Retinal pigment epithelial cell (primary cell): ENCODE measurements at regions not wholly inside any gene's neighbourhood (a gene's known extent, or its start where the extent isn't known, plus 50 kb on each side); places are given as distances from the start of the nearest gene placed in this dataset.
"Not testable (repeated sequence)": the region's sequence is repeated elsewhere in the genome, so short reads cannot be mapped to it uniquely, and the experiment has no call there.

Experiments used
- DNase-seq: peaks from one replicate; pipeline ENCODE4 v3.0.0-alpha.2; 2010; ENCODE audit warnings: low read depth
- H3K4me3 ChIP-seq: 2 replicates; pipeline ENCODE4 v1.5.1; 2011; ENCODE audit warnings: mild to moderate bottlenecking, low read length, control low read depth, moderate library complexity
- CTCF ChIP-seq: conservative IDR thresholded peaks from 2 replicates; pipeline ENCODE4 v1.5.1; 2011; ENCODE audit warnings: low read depth, low read length, control low read depth, inconsistent platforms

- no peak for TF ChIP-seq CTCF
- DNase-seq: no peak
- no peak overlapping the region for H3K4me3 ChIP-seq
Observed at GRCh38 chr10:61039868-61040267, 95.9 kb upstream of the RHOBTB1 start.

- DNase-seq, H3K4me3 ChIP-seq: not testable (repeated sequence)
Observed at GRCh38 chr10:61037261-61037830, 93.4 kb upstream of the RHOBTB1 start.

GRCh38 chr10:61036148-61036547, 92.2 kb upstream of the RHOBTB1 start:
- H3K4me3 ChIP-seq, DNase-seq: not testable (repeated sequence)

GRCh38 chr10:61031341-61031740, 87.4 kb upstream of the RHOBTB1 start:
- TF ChIP-seq CTCF: no peak
- DNase-seq: no peak
- H3K4me3 ChIP-seq: no peak overlapping the region

- DNase-seq: no peak
- H3K4me3 ChIP-seq: no peak overlapping the region
- no peak for TF ChIP-seq CTCF
Observed at GRCh38 chr10:61029411-61029810, 85.4 kb upstream of the RHOBTB1 start.

- TF ChIP-seq CTCF: no peak
- no peak overlapping the region for H3K4me3 ChIP-seq
- no peak for DNase-seq
Observed at GRCh38 chr10:61028861-61029361, 84.9 kb upstream of the RHOBTB1 start.

GRCh38 chr10:61024856-61025201, 80.8 kb upstream of the RHOBTB1 start:
- TF ChIP-seq CTCF: peak; percentile 94
- DNase-seq: no peak
- no peak overlapping the region for H3K4me3 ChIP-seq

- DNase-seq: no peak
- H3K4me3 ChIP-seq: no peak overlapping the region
- TF ChIP-seq CTCF: no peak
Observed at GRCh38 chr10:61024151-61024855, 80.3 kb upstream of the RHOBTB1 start.
